ENCODE measurements at regions not wholly inside any gene's neighbourhood (a gene's known extent, or its start where the extent isn't known, plus 50 kb on each side); places are given as distances from the start of the nearest gene placed in this dataset.

DNA sequence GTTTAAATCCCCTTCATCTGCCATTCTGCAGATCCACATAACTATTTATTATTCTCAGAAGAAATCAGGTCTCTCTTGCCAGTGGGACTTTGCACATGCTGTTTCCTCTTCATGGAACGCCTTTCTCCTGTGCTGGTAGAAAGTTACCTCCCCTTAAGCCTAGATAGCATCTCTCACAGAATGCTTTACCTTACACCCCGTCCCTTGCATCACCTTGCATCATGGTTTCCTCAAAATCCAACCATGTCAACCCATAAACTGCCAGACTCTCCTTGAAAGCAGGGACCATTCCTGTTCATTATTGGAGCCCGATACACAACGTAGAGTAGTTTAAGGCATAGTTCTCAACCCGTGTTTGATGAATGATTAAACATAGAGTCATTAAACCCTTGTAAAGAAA lies 396.2 kb upstream of the F9 start (continued):
- TF ChIP-seq CHD7 (IDR thresholded peaks at IDR 0.05; ENCODE audit: insufficient replicate concordance, low read length) (no peak), SP1 (IDR thresholded peaks at IDR 0.05; ENCODE audit: low read depth, low read length) (no peak)
